ENCODE measurements at regions not wholly inside any gene's neighbourhood (a gene's known extent, or its start where the extent isn't known, plus 50 kb on each side); places are given as distances from the start of the nearest gene placed in this dataset.
A peak's percentile ranks its signal among the peaks of the same experiment; 100 is the strongest.

GRCh38 chr9:38216572-38216971 is 147.5 kb upstream of the SHB start:
- no peak for DNase-seq

- DNase-seq = no peak
Measured at GRCh38 chr9:38215465-38215864, 146.4 kb upstream of the SHB start.

- DNase-seq = no peak
Measured at GRCh38 chr9:38214432-38214831, 145.4 kb upstream of the SHB start.

- no peak for DNase-seq
Measured at GRCh38 chr9:38213631-38214299, 144.7 kb upstream of the SHB start.

GRCh38 chr9:38212016-38212415 is 143.0 kb upstream of the SHB start:
- DNase-seq = no peak

- no peak for DNase-seq
Measured at GRCh38 chr9:38211002-38211401, 142.0 kb upstream of the SHB start.

- peak; percentile 48 for DNase-seq
Measured at GRCh38 chr9:38208206-38208901, 139.3 kb upstream of the SHB start.

GRCh38 chr9:38207247-38207778 is 138.3 kb upstream of the SHB start:
- no peak for DNase-seq

GRCh38 chr9:38205279-38205678 is 136.3 kb upstream of the SHB start:
- DNase-seq = peak; percentile 69

GRCh38 chr9:38202336-38202938 is 133.4 kb upstream of the SHB start:
- no peak for DNase-seq

GRCh38 chr9:38201844-38202243 is 132.8 kb upstream of the SHB start:
- no peak for DNase-seq

- DNase-seq = no peak
Measured at GRCh38 chr9:38200431-38200830, 131.4 kb upstream of the SHB start.

- no peak for DNase-seq
Measured at GRCh38 chr9:38198140-38198539, 129.1 kb upstream of the SHB start.

- no peak for DNase-seq
Measured at GRCh38 chr9:38196714-38197113, 127.7 kb upstream of the SHB start.

GRCh38 chr9:38195737-38196161 is 126.7 kb upstream of the SHB start:
- no peak for DNase-seq

- no peak for DNase-seq
Measured at GRCh38 chr9:38194870-38195269, 125.8 kb upstream of the SHB start.

GRCh38 chr9:38192731-38193265 is 123.8 kb upstream of the SHB start:
- no peak for DNase-seq

GRCh38 chr9:38186404-38187115 is 117.5 kb upstream of the SHB start:
- no peak for DNase-seq

GRCh38 chr9:38185647-38186403 is 116.8 kb upstream of the SHB start:
- DNase-seq = no peak

GRCh38 chr9:38183994-38184568 is 115.1 kb upstream of the SHB start:
- DNase-seq = peak; percentile 39

GRCh38 chr9:38182321-38182720 is 113.3 kb upstream of the SHB start:
- no peak for DNase-seq

- no peak for DNase-seq
Measured at GRCh38 chr9:38181866-38182265, 112.8 kb upstream of the SHB start.

Data from NCI-H226 (cell line).